ENCODE measurements at regions not wholly inside any gene's neighbourhood (a gene's known extent, or its start where the extent isn't known, plus 50 kb on each side); places are given as distances from the start of the nearest gene placed in this dataset.

DNA sequence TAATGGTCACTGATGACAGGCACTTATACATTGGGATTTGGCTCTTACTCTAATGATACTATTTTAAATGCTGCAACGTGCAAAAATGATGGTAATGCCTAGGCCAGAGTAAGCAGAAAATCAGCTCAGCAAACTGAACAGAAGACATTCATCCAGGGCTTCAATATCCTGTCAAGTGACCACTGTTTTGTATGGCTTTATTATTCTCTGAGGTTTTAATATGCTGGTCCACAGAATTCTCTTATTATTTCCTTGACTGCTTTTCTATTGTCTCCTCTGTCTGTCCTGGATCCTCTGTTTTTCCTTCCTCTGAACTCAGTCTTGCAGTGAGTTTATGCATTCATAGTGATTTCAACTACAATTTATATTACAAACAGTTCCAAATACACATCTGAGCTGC is 90.8 kb upstream of the PMFBP1 start:
- Histone ChIP-seq H3K56ac (replicated peaks; ENCODE audit: insufficient read length, low read depth, low read length) (no peak overlapping the region), H3K27me3 (replicated peaks in 1 of 4; ENCODE audit: control insufficient read depth in 3 of 4, extremely low read depth in 1 of 4, insufficient read depth in 3 of 4, low read length in 3 of 4) (no peaks in the 10 kb centered on the region), H3K36me3 (ENCODE audit: control insufficient read depth in 2 of 4, insufficient read depth in 4 of 4, low read length in 3 of 4) (no peaks in the 10 kb centered on the region), H3K4me2 (ENCODE audit: insufficient read depth in 1 of 2, low read depth in 2 of 2, low read length in 2 of 2) (no peak overlapping the region), H3K4me3 (ENCODE audit: extremely low read depth in 1 of 4, insufficient read depth in 2 of 4, low read depth in 3 of 4, low read length in 4 of 4) (no peak overlapping the region), H4K91ac (replicated peaks; ENCODE audit: insufficient read length, low read length) (no peak overlapping the region), H2AFZ (ENCODE audit: low read length) (no peak overlapping the region), H3K79me2 (ENCODE audit: control insufficient read depth in 1 of 2, insufficient read depth in 2 of 2, low read length in 2 of 2) (no peaks in the 10 kb centered on the region), H3K4me1 (replicated peaks in 1 of 4; ENCODE audit: control insufficient read depth in 3 of 4, insufficient read depth in 4 of 4, low read length in 3 of 4) (no peaks in the 10 kb centered on the region), H4K20me1 (replicated peaks in 1 of 2; ENCODE audit: control insufficient read depth in 1 of 2, insufficient read depth in 2 of 2, low read length in 2 of 2) (no peaks in the 10 kb centered on the region), H3K9ac (replicated peaks in 1 of 4; ENCODE audit: extremely low read depth in 1 of 4, low read depth in 3 of 4, low read length in 3 of 4) (no peak overlapping the region), H3K27ac (ENCODE audit: low read depth, low read length) (no peak overlapping the region), H4K8ac (ENCODE audit: extremely low read depth, insufficient read depth, low read length) (no peak overlapping the region), H3K79me1 (ENCODE audit: low read depth, low read length) (no peaks in the 10 kb centered on the region), H2BK5ac (ENCODE audit: low read depth, low read length) (no peak overlapping the region), H3K23ac (ENCODE audit: insufficient read length) (no peak overlapping the region), H2BK15ac (ENCODE audit: low read length) (no peak overlapping the region), H2BK20ac (ENCODE audit: low read length) (no peak overlapping the region), H3K18ac (ENCODE audit: extremely low read depth, low read length) (no peak overlapping the region), H2BK12ac (ENCODE audit: low read depth, low read length) (no peak overlapping the region), H3K14ac (ENCODE audit: insufficient read length) (no peak overlapping the region), H4K5ac (ENCODE audit: insufficient read length, low read depth, low read length) (no peak overlapping the region), H2AK5ac (ENCODE audit: low read depth, low read length) (no peak overlapping the region), H3K4ac (replicated peaks; ENCODE audit: insufficient read length, low read depth, low read length) (no peak overlapping the region), H2BK120ac (replicated peaks; ENCODE audit: low read depth, low read length) (no peak overlapping the region), H3K23me2 (ENCODE audit: low read depth, low read length) (no peaks in the 10 kb centered on the region), H3K9me3 (ENCODE audit: insufficient read depth in 2 of 2, low read depth in 1 of 2, low read length in 1 of 2) (no peaks in the 10 kb centered on the region)
- DNase-seq (ENCODE audit: low read depth in 1 of 2, low spot score in 2 of 2) (no peak), FAIRE-seq (no peak)
- WGBS, 2 experiments (ENCODE audit: extremely low coverage in 1 of 2, insufficient coverage in 1 of 2, insufficient read length in 1 of 2, insufficient replicate concordance in 2 of 2, low coverage in 1 of 2, low lambda C conversion rate in 2 of 2, missing lambda C conversion rate in 1 of 2) = 80% methylated on average over 1 of the region's 1 CpG; no CpG with 5 or more reads in 1 of the 2 experiments
- ChIA-PET CTCF (ENCODE audit: partially characterized antibody) (interaction anchor here (1.7 kb wide), 1 partner anchor 8 kb away, joined by 4 read pairs; no protein-coding TSS in a partner anchor), POLR2A (ENCODE audit: partially characterized antibody) (no interaction called here)
- TF ChIP-seq SIN3A (conservative IDR thresholded peaks at IDR 0.05 in 1 of 2, IDR thresholded peaks at IDR 0.05 in 1 of 2; ENCODE audit: low read depth in 1 of 2, low read length in 2 of 2) (no peak), TEAD4 (IDR thresholded peaks at IDR 0.05; ENCODE audit: low read depth, low read length) (no peak), RBBP5 (IDR thresholded peaks at IDR 0.05; ENCODE audit: borderline replicate concordance, low read depth, low read length) (no peak), GABPA (IDR thresholded peaks at IDR 0.05; ENCODE audit: borderline replicate concordance, insufficient read depth, low read length) (no peak), SRF (IDR thresholded peaks at IDR 0.05; ENCODE audit: low read depth, low read length) (no peak)
